NOMO-1 (cell line): ENCODE measurements at regions not wholly inside any gene's neighbourhood (a gene's known extent, or its start where the extent isn't known, plus 50 kb on each side); places are given as distances from the start of the nearest gene placed in this dataset.
"Not testable (repeated sequence)": the region's sequence is repeated elsewhere in the genome, so short reads cannot be mapped to it uniquely, and the experiment has no call there.

Experiments used
- DNase-seq, 2 experiments: peaks; one replicate each; lab custom pipeline; 2025; ENCODE audit not compliant: unreplicated experiment in 2 of 2; lab: John Stamatoyannopoulos, UW

GRCh38 chr13:38415233-38415632 is 65.6 kb downstream of the UFM1 start:
- peak in 1 of 2 experiments; percentile 10 for DNase-seq

- DNase-seq = no peak
These were observed 67.6 kb downstream of the UFM1 start for GRCh38 chr13:38417241-38417640.

GRCh38 chr13:38417727-38418126 is 68.1 kb downstream of the UFM1 start:
- no peak for DNase-seq

- DNase-seq = no peak
These were observed 68.6 kb downstream of the UFM1 start for GRCh38 chr13:38418286-38418685.

- DNase-seq = no peak
These were observed 69.7 kb downstream of the UFM1 start for GRCh38 chr13:38419312-38419873.

GRCh38 chr13:38421590-38422560 is 72.2 kb downstream of the UFM1 start:
- DNase-seq = no peak

GRCh38 chr13:38429916-38430315 is 80.3 kb downstream of the UFM1 start:
- no peak for DNase-seq

GRCh38 chr13:38430796-38431195 is 81.1 kb downstream of the UFM1 start:
- no peak for DNase-seq

- DNase-seq = no peak
These were observed 91.0 kb downstream of the UFM1 start for GRCh38 chr13:38440666-38441065.

GRCh38 chr13:38444904-38445303 is 95.3 kb downstream of the UFM1 start:
- no peak for DNase-seq

GRCh38 chr13:38452656-38453055 is 103.0 kb downstream of the UFM1 start:
- no peak for DNase-seq

- no peak for DNase-seq
These were observed 113.0 kb downstream of the UFM1 start for GRCh38 chr13:38462605-38463004.

GRCh38 chr13:38463048-38463447 is 113.4 kb downstream of the UFM1 start:
- DNase-seq = no peak

GRCh38 chr13:38472411-38472810 is 122.8 kb downstream of the UFM1 start:
- DNase-seq = not testable (repeated sequence)

GRCh38 chr13:38473305-38473704 is 123.7 kb downstream of the UFM1 start:
- DNase-seq = no peak

- no peak for DNase-seq
These were observed 128.0 kb downstream of the UFM1 start for GRCh38 chr13:38477676-38478075.

- DNase-seq = peak in 1 of 2 experiments; percentile 53
These were observed 134.0 kb downstream of the UFM1 start for GRCh38 chr13:38483623-38484022.

GRCh38 chr13:38490657-38491056 is 141.0 kb downstream of the UFM1 start:
- no peak for DNase-seq

- no peak for DNase-seq
These were observed 144.8 kb downstream of the UFM1 start for GRCh38 chr13:38494445-38494844.

GRCh38 chr13:38496917-38497316 is 147.3 kb downstream of the UFM1 start:
- no peak for DNase-seq

GRCh38 chr13:38498271-38498670 is 148.6 kb downstream of the UFM1 start:
- DNase-seq = no peak

- no peak for DNase-seq
These were observed 164.9 kb downstream of the UFM1 start for GRCh38 chr13:38514575-38514974.
